H9 (cell line): ENCODE measurements at regions not wholly inside any gene's neighbourhood (a gene's known extent, or its start where the extent isn't known, plus 50 kb on each side); places are given as distances from the start of the nearest gene placed in this dataset.

Source experiments
- DNase-seq: peaks from one replicate; pipeline ENCODE4 v3.0.0-alpha.2; 2017
- H2AFZ ChIP-seq: one replicate; pipeline ENCODE4 v1.6.1; 2013; ENCODE audit warnings: mild to moderate bottlenecking, low read length, control low read depth, moderate library complexity
- H2AK5ac ChIP-seq: 2 replicates; pipeline ENCODE4 v1.6.1; 2013; ENCODE audit warnings: low read length, control low read depth, mixed read lengths; ENCODE audit not compliant: insufficient read length
- H2BK120ac ChIP-seq: one replicate; pipeline ENCODE4 v1.6.1; 2013; ENCODE audit warnings: low read depth, mild to moderate bottlenecking, low read length, control low read depth, inconsistent platforms; ENCODE audit not compliant: poor library complexity, severe bottlenecking
- H2BK12ac ChIP-seq: 2 replicates; pipeline ENCODE4 v1.6.1; 2013; ENCODE audit warnings: low read length, control low read depth, mixed read lengths, low read depth; ENCODE audit not compliant: insufficient read length
- H2BK15ac ChIP-seq: 2 replicates; pipeline ENCODE4 v1.6.1; 2013; ENCODE audit warnings: low read depth, low read length, control low read depth
- H2BK20ac ChIP-seq: one replicate; pipeline ENCODE4 v1.6.1; 2013; ENCODE audit warnings: low read depth, mild to moderate bottlenecking, low read length, control low read depth, inconsistent platforms; ENCODE audit not compliant: poor library complexity, severe bottlenecking
- H2BK5ac ChIP-seq: 2 replicates; pipeline ENCODE4 v1.6.1; 2013; ENCODE audit warnings: low read length, control low read depth, mixed read lengths; ENCODE audit not compliant: insufficient read length
- H3K14ac ChIP-seq: 2 replicates; pipeline ENCODE4 v1.6.1; 2013; ENCODE audit warnings: low read length, control low read depth; ENCODE audit not compliant: insufficient read depth
- H3K18ac ChIP-seq: 2 replicates; pipeline ENCODE4 v1.6.1; 2013; ENCODE audit warnings: low read depth, mild to moderate bottlenecking, mixed read lengths, low read length, control low read depth; ENCODE audit not compliant: insufficient read length
- H3K23ac ChIP-seq: 2 replicates; pipeline ENCODE4 v1.6.1; 2013; ENCODE audit warnings: low read length, control low read depth, mixed read lengths, low read depth; ENCODE audit not compliant: insufficient read length
- H3K23me2 ChIP-seq: 2 replicates; pipeline ENCODE4 v1.6.1; 2013; ENCODE audit warnings: low read depth, mild to moderate bottlenecking, mixed read lengths, low read length, control low read depth; ENCODE audit not compliant: insufficient read length, poor library complexity, severe bottlenecking
- H3K27ac ChIP-seq: 2 replicates; pipeline ENCODE4 v1.5.1; 2013; ENCODE audit warnings: low read length, control low read depth, mixed read lengths, low read depth; ENCODE audit not compliant: insufficient read length
- H3K27me3 ChIP-seq: 2 replicates; pipeline ENCODE4 v1.6.1; 2013; ENCODE audit warnings: low read length, control low read depth, inconsistent platforms; ENCODE audit not compliant: insufficient read depth
- H3K4ac ChIP-seq: 2 replicates; pipeline ENCODE4 v1.6.1; 2013; ENCODE audit warnings: low read depth, mild to moderate bottlenecking, control low read depth, inconsistent platforms, low read length, moderate library complexity
- H3K4me1 ChIP-seq: 2 replicates; pipeline ENCODE4 v1.6.1; 2013; ENCODE audit warnings: low read length, control low read depth, inconsistent platforms; ENCODE audit not compliant: insufficient read depth
- H3K4me2 ChIP-seq: 2 replicates; pipeline ENCODE4 v1.6.1; 2013; ENCODE audit warnings: low read length, control low read depth, mixed read lengths; ENCODE audit not compliant: insufficient read length, insufficient read depth
- H3K56ac ChIP-seq: 2 replicates; pipeline ENCODE4 v1.6.1; 2013; ENCODE audit warnings: low read depth, mild to moderate bottlenecking, mixed read lengths, low read length, control low read depth; ENCODE audit not compliant: insufficient read length
- H3K79me1 ChIP-seq: 2 replicates; pipeline ENCODE4 v1.6.1; 2013; ENCODE audit warnings: low read depth, mild to moderate bottlenecking, moderate library complexity, low read length, control low read depth, inconsistent platforms; ENCODE audit not compliant: insufficient read depth, poor library complexity, severe bottlenecking
- H3K79me2 ChIP-seq: 2 replicates; pipeline ENCODE4 v1.6.1; 2013; ENCODE audit warnings: low read length, control low read depth, inconsistent platforms; ENCODE audit not compliant: insufficient read depth
- H3K9ac ChIP-seq: 2 replicates; pipeline ENCODE4 v1.6.1; 2013; ENCODE audit warnings: low read length, control low read depth, mixed read lengths; ENCODE audit not compliant: insufficient read length; ENCODE audit errors: extremely low read depth
- H3K9me3 ChIP-seq: one replicate; pipeline ENCODE4 v1.6.1; 2013; ENCODE audit warnings: low read depth, low read length, inconsistent platforms; ENCODE audit not compliant: control insufficient read depth
- H3T11ph ChIP-seq: one replicate; pipeline ENCODE4 v1.6.1; 2013; ENCODE audit warnings: mild to moderate bottlenecking, low read length, control low read depth, inconsistent platforms
- H4K20me1 ChIP-seq: one replicate; pipeline ENCODE4 v1.6.1; 2013; ENCODE audit not compliant: control insufficient read depth, insufficient read length, insufficient read depth
- H4K5ac ChIP-seq: 2 replicates; pipeline ENCODE4 v1.6.1; 2013; ENCODE audit warnings: low read depth, mild to moderate bottlenecking, mixed read lengths, low read length, control low read depth; ENCODE audit not compliant: insufficient read length
- H4K8ac ChIP-seq: replicated peaks from 2 replicates; pipeline ENCODE4 v1.6.1; 2013; ENCODE audit warnings: low read length, control low read depth, mixed read lengths, low read depth; ENCODE audit not compliant: insufficient read length
- H4K91ac ChIP-seq: 2 replicates; pipeline ENCODE4 v1.6.1; 2013; ENCODE audit warnings: low read depth, mild to moderate bottlenecking, moderate library complexity, mixed read lengths, low read length, control low read depth; ENCODE audit not compliant: insufficient read length
- H3K27ac Mint-ChIP-seq, 3 experiments: 2 replicates in 2 of 3; 3 replicates in 1 of 3; pipeline ENCODE4 v1.8.0; 2020 to 2021; ENCODE audit warnings: mixed read lengths in 3 of 3, mild to moderate bottlenecking in 1 of 3, moderate library complexity in 1 of 3
- H3K27me3 Mint-ChIP-seq: 2 replicates; pipeline ENCODE4 v1.8.0; 2021; ENCODE audit warnings: low read depth, mild to moderate bottlenecking, moderate library complexity, mixed read lengths
- H3K36me3 Mint-ChIP-seq, 3 experiments: 2 replicates in 2 of 3; 3 replicates in 1 of 3; pipeline ENCODE4 v1.8.0; 2020 to 2021; ENCODE audit warnings: low read depth in 3 of 3, mixed read lengths in 3 of 3; ENCODE audit not compliant: insufficient read depth in 1 of 3
- H3K4me1 Mint-ChIP-seq, 2 experiments: 2 replicates each; pipeline ENCODE4 v1.8.0; 2020; ENCODE audit warnings: mixed read lengths in 2 of 2
- H3K4me3 Mint-ChIP-seq, 2 experiments: 2 replicates in 1 of 2; 3 replicates in 1 of 2; pipeline ENCODE4 v1.8.0; 2020 to 2021; ENCODE audit warnings: mild to moderate bottlenecking in 2 of 2, mixed read lengths in 2 of 2, moderate library complexity in 1 of 2
- H3K9me3 Mint-ChIP-seq, 2 experiments: 2 replicates in 1 of 2; 3 replicates in 1 of 2; pipeline ENCODE4 v1.8.0; 2020; ENCODE audit warnings: mild to moderate bottlenecking in 2 of 2, mixed read lengths in 2 of 2, moderate library complexity in 1 of 2
- WGBS: extraction: QIAGEN DNeasy Blood & Tissue Kit; methylation state at CpG from one replicate; pipeline ENCODE4 v1.1.7; 2013; ENCODE audit warnings: missing lambda C conversion rate, low lambda C conversion rate, mixed read lengths; ENCODE audit not compliant: insufficient read length; ENCODE audit errors: extremely low coverage; 5-methylcytosine and 5-hydroxymethylcytosine counted together
- TF ChIP-seq, protein P1 (sequence below): fragments of 200-600 bp; sonication (generic); conservative IDR thresholded peaks from 3 replicates; pipeline ENCODE4 v1.8.0; 2021; ENCODE audit warnings: antibody characterized with exemption, mild to moderate bottlenecking

DNA sequence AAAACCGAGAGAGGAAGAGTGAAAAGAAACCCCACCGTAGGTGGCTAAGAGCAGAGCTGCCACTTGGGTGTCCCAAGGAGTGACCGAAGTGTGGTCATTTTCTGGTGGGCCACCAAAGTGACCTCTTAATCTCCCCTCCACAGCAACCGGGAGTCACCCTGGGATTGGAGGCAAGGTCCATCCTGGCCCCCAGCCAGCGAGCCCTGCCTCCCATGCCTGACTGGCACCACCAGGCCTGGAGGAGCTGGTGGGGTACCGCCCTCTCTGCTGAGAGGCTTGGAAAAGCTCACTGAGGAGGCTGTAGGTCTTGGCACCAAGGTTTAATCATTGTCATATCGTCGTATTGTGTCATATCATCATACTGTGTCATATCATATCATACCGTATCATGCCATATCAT lies 74.0 kb upstream of the TRPM1 start:
- Histone ChIP-seq H3K4me2 (no peak overlapping the region), H2BK20ac (no peak overlapping the region), H2BK12ac (no peak overlapping the region), H3K23ac (no peak overlapping the region), H3K23me2 (no peaks in the 10 kb centered on the region), H2BK120ac (no peak overlapping the region), H3T11ph (no peak overlapping the region), H4K20me1 (no peaks in the 10 kb centered on the region), H2AFZ (no peak overlapping the region), H3K4me1 (no peaks in the 10 kb centered on the region; the same call in 1 of the 2 replicates), H3K27me3 (no peaks in the 10 kb centered on the region), H3K14ac (no peak overlapping the region), H3K79me2 (no peaks in the 10 kb centered on the region), H3K9ac (no peak overlapping the region), H4K91ac (no peak overlapping the region), H4K8ac (no peak overlapping the region), H2BK15ac (no peak overlapping the region), H3K27ac (no peak overlapping the region), H3K79me1 (no peaks in the 10 kb centered on the region), H3K4ac (no peak overlapping the region), H3K18ac (no peak overlapping the region), H2AK5ac (no peak overlapping the region), H4K5ac (no peak overlapping the region), H3K56ac (no peak overlapping the region), H3K9me3 (no peaks in the 10 kb centered on the region), H2BK5ac (no peak overlapping the region)
- peaks cover 17 to 20% of the 10 kb centered on the region in 2 experiments for H3K4me1 Mint-ChIP-seq
- no peaks in the 10 kb centered on the region; the same call in none of the 2 replicates for H3K27me3 Mint-ChIP-seq
- peaks cover 0 to 2% (median 0%) of the 10 kb centered on the region in 3 experiments; a peak in 1 of 7 replicates for H3K36me3 Mint-ChIP-seq
- no peak for DNase-seq
- WGBS: no CpG with 5 or more reads among the region's 9 CpGs
- H3K9me3 Mint-ChIP-seq: peaks cover 0 to 1% of the 10 kb centered on the region in 2 experiments; a peak in 1 of 5 replicates
- H3K4me3 Mint-ChIP-seq: no peak overlapping the region
- no peak overlapping the region for H3K27ac Mint-ChIP-seq
- TF ChIP-seq, protein P1, sequence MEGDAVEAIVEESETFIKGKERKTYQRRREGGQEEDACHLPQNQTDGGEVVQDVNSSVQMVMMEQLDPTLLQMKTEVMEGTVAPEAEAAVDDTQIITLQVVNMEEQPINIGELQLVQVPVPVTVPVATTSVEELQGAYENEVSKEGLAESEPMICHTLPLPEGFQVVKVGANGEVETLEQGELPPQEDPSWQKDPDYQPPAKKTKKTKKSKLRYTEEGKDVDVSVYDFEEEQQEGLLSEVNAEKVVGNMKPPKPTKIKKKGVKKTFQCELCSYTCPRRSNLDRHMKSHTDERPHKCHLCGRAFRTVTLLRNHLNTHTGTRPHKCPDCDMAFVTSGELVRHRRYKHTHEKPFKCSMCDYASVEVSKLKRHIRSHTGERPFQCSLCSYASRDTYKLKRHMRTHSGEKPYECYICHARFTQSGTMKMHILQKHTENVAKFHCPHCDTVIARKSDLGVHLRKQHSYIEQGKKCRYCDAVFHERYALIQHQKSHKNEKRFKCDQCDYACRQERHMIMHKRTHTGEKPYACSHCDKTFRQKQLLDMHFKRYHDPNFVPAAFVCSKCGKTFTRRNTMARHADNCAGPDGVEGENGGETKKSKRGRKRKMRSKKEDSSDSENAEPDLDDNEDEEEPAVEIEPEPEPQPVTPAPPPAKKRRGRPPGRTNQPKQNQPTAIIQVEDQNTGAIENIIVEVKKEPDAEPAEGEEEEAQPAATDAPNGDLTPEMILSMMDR: no peak
